Ovary (tissue), 7 donors: ENCODE measurements at regions not wholly inside any gene's neighbourhood (a gene's known extent, or its start where the extent isn't known, plus 50 kb on each side); places are given as distances from the start of the nearest gene placed in this dataset.

Experiments used
- DNase-seq, 5 donors: peaks; one replicate each; pipeline ENCODE4 v3.0.0-alpha.2; 2019 to 2020
- H3K27ac ChIP-seq, 2 donors: fragments of 200-600 bp; one replicate each; pipeline versions ENCODE4 v1.5.1 to v1.8.0; 2019 to 2022
- H3K27me3 ChIP-seq: fragments of 200-600 bp; one replicate; pipeline ENCODE4 v1.8.0; 2022
- H3K36me3 ChIP-seq: fragments of 200-600 bp; sonication (generic); one replicate; pipeline ENCODE4 v1.5.1; 2019
- H3K4me1 ChIP-seq: one replicate; pipeline ENCODE4 v1.8.1; 2013; ENCODE audit warnings: mild to moderate bottlenecking, moderate library complexity; ENCODE audit not compliant: insufficient read depth
- H3K4me3 ChIP-seq: fragments of 200-600 bp; sonication (generic); one replicate; pipeline ENCODE4 v1.5.1; 2017
- H3K9me3 ChIP-seq, 2 donors: fragments of 200-600 bp in 1 of 2; sonication (generic) in 1 of 2; one replicate each; pipeline versions ENCODE4 v1.5.1 to v1.8.1; 2013 to 2019; ENCODE audit warnings: mild to moderate bottlenecking in 1 of 2, moderate library complexity in 1 of 2
- CTCF ChIP-seq, 3 donors: fragments of 450-650 bp in 2 of 3; fragments of 200-600 bp in 1 of 3; IDR thresholded peaks; one replicate each; pipeline versions ENCODE4 v1.5.1 to v1.8.0; 2016 to 2022; ENCODE audit warnings: antibody characterized with exemption in 3 of 3, mild to moderate bottlenecking in 1 of 3
- EP300 ChIP-seq: sonication (generic); formaldehyde crosslinking; IDR thresholded peaks from one replicate; pipeline ENCODE4 v1.6.1; 2017; ENCODE audit warnings: antibody characterized with exemption
- POLR2A ChIP-seq: fragments of 450-650 bp; IDR thresholded peaks from one replicate; pipeline ENCODE4 v1.6.1; 2017; ENCODE audit warnings: antibody characterized with exemption, mild to moderate bottlenecking, moderate library complexity
- WGBS, 3 donors: extraction: QIAGEN DNeasy Blood & Tissue Kit in 1 of 3; methylation state at CpG; one replicate each; pipeline versions ENCODE4 v1.1.5 to v1.1.7; 2013 to 2017; 5-methylcytosine and 5-hydroxymethylcytosine counted together
- intact Hi-C, 4 donors: fragments of 100-400 bp; cut with DNase I; formaldehyde crosslinking; loops; one replicate each; pipeline versions ENCODE4 v1.11.0 to v1.15.1; 2022 to 2023
- donor health status: DM: no; HTN: no; CAD: no; lungs with moderate emphysema.
- donor health status: DM: no; HTN: no; CAD: no.
- donor health status: Bipolar disorder and iron deficiency.
- donor health status: DM: no; HTN: no; CAD: no.
- donor health status: DM: yes; HTN: yes; CAD: no.

DNA sequence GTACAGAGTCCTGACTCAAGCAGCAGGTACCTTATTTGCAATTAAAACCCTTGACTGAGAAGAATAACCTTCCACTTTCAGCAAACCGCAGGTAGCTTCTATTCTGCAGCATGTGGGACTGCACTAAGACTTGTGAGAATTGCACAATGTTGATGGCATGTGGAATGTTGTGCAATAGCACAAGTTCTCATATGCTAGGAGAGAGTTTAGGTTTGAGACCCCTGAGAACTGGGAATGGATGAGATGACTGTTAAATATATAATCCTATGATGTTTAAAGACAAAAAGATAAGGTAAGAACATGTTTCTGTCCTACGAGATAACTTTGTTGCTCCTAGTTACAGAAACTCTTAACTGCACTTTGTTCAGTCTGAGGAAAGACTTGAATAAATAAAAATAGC, 194.6 kb downstream of the OTOR start:
- no peak overlapping the region for H3K4me3 ChIP-seq
- no peak overlapping the region for H3K27ac ChIP-seq
- H3K4me1 ChIP-seq, result no peaks in the 10 kb centered on the region
- DNase-seq, result no peak
- no peak for TF ChIP-seq CTCF (IDR thresholded peaks at IDR 0.05)
- no peak for TF ChIP-seq EP300
- TF ChIP-seq POLR2A, result no peak
- 59 to 70% (median 65%) methylated on average over 2 of the region's 2 CpGs for WGBS, 3 donors
- no peaks in the 10 kb centered on the region for H3K36me3 ChIP-seq
- no peaks in the 10 kb centered on the region for H3K27me3 ChIP-seq
- H3K9me3 ChIP-seq, result no peaks in the 10 kb centered on the region
- intact Hi-C loops, result no loop called here

GRCh38 chr20:16944745-16945144, 196.6 kb downstream of the OTOR start:
- no peaks in the 10 kb centered on the region for H3K27me3 ChIP-seq
- intact Hi-C loops, result no loop called here
- H3K9me3 ChIP-seq, result no peaks in the 10 kb centered on the region
- DNase-seq, result no peak
- H3K27ac ChIP-seq, result no peak overlapping the region
- TF ChIP-seq POLR2A, result no peak
- TF ChIP-seq EP300, result no peak
- no peak for TF ChIP-seq CTCF (IDR thresholded peaks at IDR 0.05)
- WGBS, 3 donors, result 21 to 34% (median 24%) methylated on average over 2 of the region's 2 CpGs
- H3K4me3 ChIP-seq, result no peak overlapping the region
- H3K4me1 ChIP-seq, result no peaks in the 10 kb centered on the region
- no peaks in the 10 kb centered on the region for H3K36me3 ChIP-seq

DNA sequence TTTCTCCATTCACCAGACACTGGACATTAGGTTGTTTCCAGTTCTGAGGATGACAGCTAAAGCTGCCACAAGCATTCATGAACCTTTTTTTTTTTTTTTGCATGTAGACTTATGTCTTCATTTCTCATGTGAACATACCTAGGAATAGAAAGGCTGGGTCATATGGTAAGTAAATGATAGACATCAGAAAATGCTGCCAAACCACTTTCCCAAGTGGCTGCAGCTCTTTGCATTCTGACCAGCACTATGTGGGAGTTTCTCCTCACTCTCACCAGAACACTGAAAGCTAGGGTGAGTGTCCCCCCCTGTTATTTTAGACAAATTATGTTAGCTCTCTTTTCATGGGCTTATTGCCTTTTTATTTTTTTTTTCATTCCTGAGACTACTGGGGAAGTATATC, 197.5 kb downstream of the OTOR start:
- H3K27ac ChIP-seq, result no peak overlapping the region
- H3K36me3 ChIP-seq, result no peaks in the 10 kb centered on the region
- no peaks in the 10 kb centered on the region for H3K27me3 ChIP-seq
- intact Hi-C loops, result no loop called here
- DNase-seq, result no peak
- H3K9me3 ChIP-seq, result no peaks in the 10 kb centered on the region
- H3K4me3 ChIP-seq, result no peak overlapping the region
- no peaks in the 10 kb centered on the region for H3K4me1 ChIP-seq
- no peak for TF ChIP-seq POLR2A

DNA sequence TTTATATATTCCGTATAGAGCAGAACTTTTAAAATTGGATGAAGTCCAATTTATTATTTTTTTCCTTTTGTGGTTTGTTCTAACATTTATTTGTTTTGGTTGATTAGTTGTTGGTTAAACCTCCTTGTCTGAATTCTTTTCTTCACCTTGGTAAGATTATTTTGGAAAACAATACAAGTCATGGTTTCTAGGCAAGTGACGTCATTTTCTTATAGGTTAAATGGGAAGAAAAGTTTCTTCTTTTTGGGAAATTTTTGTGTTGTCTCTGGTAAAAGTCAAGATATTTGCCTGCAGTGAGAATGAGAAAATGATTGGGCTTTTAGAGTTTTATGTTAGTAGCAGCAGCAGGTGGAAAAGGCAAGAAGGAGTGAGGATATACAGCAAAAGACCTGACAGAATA, 197.9 kb downstream of the OTOR start:
- DNase-seq, result no peak
- Histone ChIP-seq H3K4me1 (no peaks in the 10 kb centered on the region), H3K27ac (no peak overlapping the region), H3K36me3 (no peaks in the 10 kb centered on the region), H3K9me3 (no peaks in the 10 kb centered on the region), H3K27me3 (no peaks in the 10 kb centered on the region), H3K4me3 (no peak overlapping the region)
- WGBS, 3 donors, result 58 to 75% (median 70%) methylated on average over 2 of the region's 2 CpGs
- intact Hi-C loops, result no loop called here
- TF ChIP-seq CTCF (IDR thresholded peaks at IDR 0.05), result no peak
- no peak for TF ChIP-seq POLR2A
- no peak for TF ChIP-seq EP300

GRCh38 chr20:16947479-16947878, 199.3 kb downstream of the OTOR start:
- no peak overlapping the region for H3K27ac ChIP-seq
- 29 to 57% (median 48%) methylated on average over 2 of the region's 2 CpGs for WGBS, 3 donors
- H3K27me3 ChIP-seq, result no peaks in the 10 kb centered on the region
- H3K9me3 ChIP-seq, result no peaks in the 10 kb centered on the region
- no peaks in the 10 kb centered on the region for H3K36me3 ChIP-seq
- TF ChIP-seq EP300, result no peak
- no peak for TF ChIP-seq CTCF (IDR thresholded peaks at IDR 0.05)
- TF ChIP-seq POLR2A, result no peak
- H3K4me3 ChIP-seq, result no peak overlapping the region
- H3K4me1 ChIP-seq, result no peaks in the 10 kb centered on the region
- DNase-seq, result no peak
- intact Hi-C loops, result no loop called here
